Lung (tissue), 11 donors: ENCODE measurements at regions not wholly inside any gene's neighbourhood (a gene's known extent, or its start where the extent isn't known, plus 50 kb on each side); places are given as distances from the start of the nearest gene placed in this dataset.

Experiments
- ATAC-seq: fragments of 200-7000 bp; cut with Tn5 transposase; one replicate; pipeline ENCODE4 v1.9.1; 2020; ENCODE audit warnings: moderate number of reproducible peaks; ENCODE audit not compliant: insufficient read depth, low FRiP score
- DNase-seq, 3 donors: peaks; one replicate each; pipeline ENCODE4 v3.0.0-alpha.2; 2013 to 2017
- H3K27ac ChIP-seq, 2 donors: one replicate each; pipeline ENCODE4 v1.5.1; 2013; ENCODE audit warnings: mild to moderate bottlenecking in 2 of 2, moderate library complexity in 2 of 2, control low read depth in 1 of 2, inconsistent platforms in 1 of 2, low read depth in 1 of 2, low read length in 1 of 2
- H3K27me3 ChIP-seq, 3 donors: one replicate each; pipeline ENCODE4 v1.5.1; 2013; ENCODE audit warnings: low read length in 2 of 3; ENCODE audit not compliant: control insufficient read depth in 3 of 3, insufficient read depth in 3 of 3
- H3K36me3 ChIP-seq, 4 donors: one replicate each; pipeline ENCODE4 v1.5.1; 2013; ENCODE audit warnings: low read length in 4 of 4, mild to moderate bottlenecking in 1 of 4, moderate library complexity in 1 of 4; ENCODE audit not compliant: control insufficient read depth in 4 of 4, insufficient read depth in 4 of 4
- H3K4me1 ChIP-seq, 5 donors: one replicate each; pipeline ENCODE4 v1.5.1; 2013; ENCODE audit warnings: low read length in 5 of 5, mild to moderate bottlenecking in 2 of 5, moderate library complexity in 1 of 5; ENCODE audit not compliant: control insufficient read depth in 5 of 5, insufficient read depth in 5 of 5
- H3K4me3 ChIP-seq: one replicate; pipeline ENCODE4 v1.5.1; 2013; ENCODE audit warnings: mild to moderate bottlenecking, control low read depth, moderate library complexity
- H3K9ac ChIP-seq, 2 donors: one replicate each; pipeline ENCODE4 v1.5.1; 2013; ENCODE audit warnings: low read length in 2 of 2, control low read depth in 1 of 2; ENCODE audit not compliant: insufficient read depth in 1 of 2
- H3K9me3 ChIP-seq, 4 donors: one replicate each; pipeline ENCODE4 v1.5.1; 2013; ENCODE audit warnings: low read length in 3 of 4, mild to moderate bottlenecking in 1 of 4, moderate library complexity in 1 of 4; ENCODE audit not compliant: control insufficient read depth in 4 of 4, insufficient read depth in 3 of 4
- CTCF ChIP-seq: IDR thresholded peaks from 2 replicates; pipeline ENCODE4 v1.5.1; 2012; ENCODE audit warnings: mild to moderate bottlenecking; ENCODE audit errors: control extremely low read depth, extremely low read depth
- WGBS, 2 donors: extraction: QIAGEN DNeasy Blood & Tissue Kit; methylation state at CpG; one replicate each; pipeline ENCODE4 v1.1.7; 2013; 5-methylcytosine and 5-hydroxymethylcytosine counted together
- donor health status: control.
- donor health status: control.
- donor health status: Bipolar disorder and iron deficiency.
- donor health status: healthy.
- donor health status: DM: yes; HTN: yes; CAD: no.

DNA sequence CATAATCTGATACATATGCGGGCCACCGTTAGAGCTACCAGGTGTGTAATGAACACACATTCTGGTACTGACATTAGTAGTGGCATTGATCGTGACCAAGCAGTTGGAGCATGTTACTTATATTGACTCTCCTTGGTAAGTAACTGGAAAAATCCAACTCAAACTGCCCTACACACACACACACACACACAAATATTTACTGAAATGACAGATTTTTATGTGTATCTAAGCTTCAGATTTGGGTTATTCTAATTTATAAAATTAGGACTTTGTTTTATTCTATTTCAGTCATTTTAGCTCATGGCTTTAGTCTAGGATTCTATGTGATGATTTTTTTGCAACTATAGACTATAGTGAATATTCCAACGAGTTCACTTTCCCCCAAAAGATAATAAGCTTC lies 1280.2 kb upstream of the ACO1 start:
- no peaks in the 10 kb centered on the region for H3K27me3 ChIP-seq
- DNase-seq: no peak
- no peak overlapping the region for H3K4me3 ChIP-seq
- H3K9ac ChIP-seq: no peak overlapping the region
- no peak for ATAC-seq
- TF ChIP-seq CTCF: no peak
- H3K9me3 ChIP-seq: no peaks in the 10 kb centered on the region
- no peaks in the 10 kb centered on the region for H3K36me3 ChIP-seq
- 62 to 63% methylated on average over 4 of the region's 4 CpGs for WGBS, 2 donors
- no peaks in the 10 kb centered on the region for H3K4me1 ChIP-seq
- H3K27ac ChIP-seq: no peak overlapping the region

DNA sequence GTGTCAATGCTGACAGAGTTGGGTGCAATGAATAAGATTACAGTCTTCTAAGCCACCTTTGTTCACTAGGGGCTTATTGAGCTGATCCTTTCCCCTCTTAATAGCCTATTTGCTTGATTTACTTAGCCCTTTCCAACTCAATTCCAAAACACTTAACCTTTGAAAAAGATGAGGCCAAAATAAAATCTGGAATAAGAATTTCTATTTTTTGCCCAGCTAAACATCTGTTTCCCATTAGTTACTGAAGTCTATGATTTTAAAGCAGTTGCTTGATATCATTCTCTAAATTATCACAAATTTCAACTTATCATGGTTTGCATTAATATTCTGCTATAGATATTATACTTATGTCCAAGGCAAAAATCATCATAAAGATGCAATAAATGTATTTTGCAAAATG lies 1272.0 kb upstream of the ACO1 start:
- no peak for ATAC-seq
- no peaks in the 10 kb centered on the region for H3K9me3 ChIP-seq

DNA sequence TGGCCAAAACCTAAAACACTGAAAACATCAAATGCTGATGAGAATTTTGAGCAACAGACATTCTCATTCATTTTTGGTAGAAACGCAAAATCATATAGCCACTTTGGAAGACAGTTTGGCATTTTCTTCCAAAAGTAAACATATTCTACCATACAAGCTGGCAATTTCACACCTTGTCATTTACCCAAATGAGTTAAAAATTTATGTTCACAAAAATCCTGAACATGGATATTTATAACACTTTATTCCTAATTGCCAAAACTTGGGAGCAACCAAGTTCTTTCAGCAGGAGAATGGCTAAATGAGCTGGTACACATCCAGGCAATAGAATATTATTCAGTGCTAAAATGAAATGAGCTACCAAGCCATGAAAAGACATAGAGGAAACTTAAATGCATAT lies 1270.1 kb upstream of the ACO1 start:
- no peak for DNase-seq
- no peaks in the 10 kb centered on the region for H3K36me3 ChIP-seq
- no peak overlapping the region for H3K4me3 ChIP-seq
- TF ChIP-seq CTCF: no peak
- no peaks in the 10 kb centered on the region for H3K4me1 ChIP-seq
- no peak for ATAC-seq
- no peak overlapping the region for H3K27ac ChIP-seq
- H3K27me3 ChIP-seq: no peaks in the 10 kb centered on the region
- H3K9ac ChIP-seq: no peak overlapping the region
- 73 to 91% methylated on average over 1 of the region's 1 CpG for WGBS, 2 donors
- H3K9me3 ChIP-seq: no peaks in the 10 kb centered on the region

More for the DNA sequence above, 1272.0 kb upstream of the ACO1 start:
- Histone ChIP-seq H3K27ac (no peak overlapping the region), H3K4me3 (no peak overlapping the region), H3K27me3 (no peaks in the 10 kb centered on the region), H3K4me1 (no peaks in the 10 kb centered on the region), H3K9ac (no peak overlapping the region), H3K36me3 (no peaks in the 10 kb centered on the region)
- peak in 2 of 3 donors; percentile 36 to 47 for DNase-seq
- no peak for TF ChIP-seq CTCF

DNA sequence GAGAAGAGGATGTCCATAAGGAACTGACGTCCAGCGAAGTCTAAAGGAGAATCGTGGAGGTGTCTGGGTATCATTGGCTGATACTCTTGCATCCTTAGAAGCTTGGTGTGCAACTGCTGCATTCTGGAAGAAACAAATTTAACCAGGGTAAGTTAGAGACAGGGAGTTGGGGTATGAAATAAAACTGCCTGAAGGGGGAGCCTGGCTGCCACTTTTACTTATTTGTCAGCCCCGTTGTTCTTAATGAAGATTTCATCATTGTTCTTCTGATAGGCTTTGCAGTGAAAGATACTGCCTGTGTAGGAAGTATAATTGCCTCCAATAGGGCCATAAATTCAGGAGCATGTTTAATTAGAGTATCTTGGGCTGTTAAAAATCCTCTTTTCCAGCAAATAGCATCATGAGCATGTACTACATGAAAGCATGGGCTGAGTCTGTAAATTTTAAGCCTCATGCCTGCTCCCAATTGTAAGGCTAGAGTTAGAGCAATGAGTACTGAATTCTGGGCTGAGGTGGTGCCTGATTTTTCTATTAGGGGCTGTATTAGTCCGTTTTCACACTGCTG lies 1264.5 kb upstream of the ACO1 start:
- peak in 2 of 3 donors; percentile 34 to 47 for DNase-seq
- TF ChIP-seq CTCF: peak; percentile 40
- WGBS, 2 donors: 44 to 49% methylated on average over 5 of the region's 5 CpGs

More for the DNA sequence above, 1264.5 kb upstream of the ACO1 start:
- Histone ChIP-seq H3K4me3 (no peak overlapping the region), H3K9ac (no peak overlapping the region), H3K4me1 (no peaks in the 10 kb centered on the region), H3K9me3 (no peaks in the 10 kb centered on the region), H3K27ac (no peak overlapping the region), H3K36me3 (no peaks in the 10 kb centered on the region), H3K27me3 (no peaks in the 10 kb centered on the region)
- no peak for ATAC-seq
